ENCODE measurements at regions not wholly inside any gene's neighbourhood (a gene's known extent, or its start where the extent isn't known, plus 50 kb on each side); places are given as distances from the start of the nearest gene placed in this dataset.

DNA sequence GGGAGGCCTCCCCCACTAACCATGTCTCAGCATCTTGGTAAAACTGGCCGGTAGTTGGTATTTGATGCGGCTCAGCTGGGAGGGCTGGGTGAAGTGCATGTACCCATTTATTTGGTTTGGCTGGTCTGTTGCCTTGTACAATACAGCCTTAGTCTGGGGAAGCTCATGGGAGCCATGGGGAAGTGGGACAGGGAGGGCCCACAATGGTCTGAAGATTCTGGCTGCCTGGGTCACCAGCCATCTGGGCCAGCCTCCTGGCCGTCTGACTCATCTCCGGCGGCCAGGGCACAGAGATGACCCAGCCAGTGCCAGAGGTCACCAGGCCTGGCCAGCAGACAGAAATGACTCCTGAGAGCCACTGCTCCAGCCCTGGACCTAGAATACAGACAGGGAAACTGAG, 51.6 kb upstream of the SMAD6 start:
- TF ChIP-seq SP1 (IDR thresholded peaks at IDR 0.05) = no peak
- no peak for TF ChIP-seq LEF1 (IDR thresholded peaks at IDR 0.05; ENCODE audit: borderline replicate concordance)
- no peak for TF ChIP-seq CTBP1 (IDR thresholded peaks at IDR 0.05; ENCODE audit: borderline replicate concordance)
- TF ChIP-seq ZNF384 (IDR thresholded peaks at IDR 0.05) = no peak

Measured in HEK293T (cell line).